GM19438 (cell line): ENCODE measurements at regions not wholly inside any gene's neighbourhood (a gene's known extent, or its start where the extent isn't known, plus 50 kb on each side); places are given as distances from the start of the nearest gene placed in this dataset.

Experiments used
- ATAC-seq: cut with Tn5 transposase; IDR thresholded peaks from one replicate; pipeline ENCODE4 v1.9.1; 2021; ENCODE audit warnings: low read depth; ENCODE audit not compliant: unreplicated experiment

DNA sequence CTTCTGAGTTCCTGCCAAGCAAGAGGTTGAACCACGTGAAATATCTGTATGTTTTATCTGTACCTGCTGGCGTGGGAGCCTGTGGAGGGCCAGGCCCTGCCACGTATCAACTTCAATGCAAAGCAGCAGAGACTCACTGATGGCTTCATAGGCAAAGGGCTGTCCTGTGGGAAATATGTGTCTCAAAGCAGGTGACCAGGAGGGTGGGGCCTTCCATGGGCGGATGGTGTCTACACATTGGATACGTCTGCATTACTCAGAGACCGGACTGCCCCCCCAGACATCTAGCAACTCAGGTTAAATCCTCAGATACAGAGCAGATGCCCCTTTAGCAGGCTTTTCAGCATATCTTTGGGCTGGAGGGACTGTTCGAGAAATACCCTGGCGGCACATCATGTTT, 210.8 kb upstream of the C1orf174 start:
- ATAC-seq: no peak

DNA sequence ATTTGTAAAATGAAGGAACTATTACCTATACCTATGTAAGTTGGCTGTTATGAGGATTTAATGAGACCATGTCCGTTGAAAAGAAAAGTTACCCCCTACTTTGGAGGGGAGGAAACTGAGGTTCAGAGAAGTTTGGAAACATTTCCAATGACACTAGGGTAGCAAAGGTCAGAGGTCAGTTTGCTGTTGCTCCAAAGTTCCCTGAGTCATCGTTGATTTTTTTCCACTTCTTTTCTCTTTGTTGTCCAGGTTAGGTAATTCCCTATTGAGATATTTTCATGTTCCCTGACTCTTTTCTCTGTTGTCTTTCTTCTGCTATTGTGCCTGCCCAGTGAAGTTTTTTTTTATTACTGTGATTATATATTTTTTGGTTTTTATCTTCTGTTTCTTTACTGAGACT, 213.8 kb upstream of the C1orf174 start:
- ATAC-seq: no peak

DNA sequence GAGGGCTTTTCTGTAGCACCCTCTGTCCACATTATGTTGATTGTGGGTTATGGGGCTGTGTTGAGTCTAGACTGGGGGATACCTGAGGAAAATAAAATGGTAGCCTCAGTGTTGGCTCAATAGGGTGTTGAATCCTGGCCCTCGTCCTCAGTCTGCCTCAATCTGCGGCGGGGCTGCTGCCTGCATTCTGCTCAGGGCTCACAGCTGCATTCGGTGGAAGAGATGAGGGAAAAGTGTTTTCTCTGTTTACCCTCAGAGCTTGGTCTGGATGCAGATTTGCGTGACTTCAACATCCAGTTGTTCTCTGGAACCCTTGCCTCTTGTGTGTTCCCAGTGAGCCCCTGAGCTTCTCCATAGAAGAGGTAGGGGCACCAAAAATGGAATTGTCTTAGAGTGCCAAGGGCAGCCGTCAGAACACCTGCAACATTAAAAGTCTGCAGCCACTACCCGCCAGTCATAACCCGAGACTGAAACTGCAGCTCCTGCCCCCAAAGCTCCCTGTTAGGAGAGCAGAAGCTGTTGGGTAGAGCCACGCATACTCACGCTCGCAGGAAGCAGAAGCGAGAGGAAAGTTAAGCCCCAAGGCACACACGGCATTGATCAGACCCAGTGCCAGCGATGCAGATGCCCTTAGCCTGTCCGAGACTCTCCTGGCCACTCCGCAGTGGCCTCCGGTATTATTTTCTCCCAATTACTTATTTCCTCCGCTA, 215.3 kb upstream of the C1orf174 start:
- ATAC-seq: no peak

DNA sequence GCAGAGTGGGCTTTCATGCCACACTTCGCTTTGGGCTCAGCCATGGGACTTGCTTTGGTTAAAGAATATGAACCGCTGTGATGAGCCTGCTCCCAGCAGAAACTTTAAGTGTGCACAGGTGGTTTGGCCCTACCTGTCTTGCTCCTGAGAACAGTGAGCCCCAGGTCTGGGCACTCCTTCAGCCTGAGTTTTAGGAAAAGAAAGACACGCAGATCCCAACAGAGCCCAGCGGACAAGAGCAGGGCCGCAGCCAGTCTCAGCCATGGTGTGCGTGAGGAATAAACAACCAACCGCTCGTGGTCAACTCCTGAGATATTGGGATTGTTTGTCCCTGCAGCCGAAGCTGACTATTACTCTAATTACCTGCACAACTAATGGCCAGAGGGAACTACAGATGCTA, 217.1 kb upstream of the C1orf174 start:
- no peak for ATAC-seq

DNA sequence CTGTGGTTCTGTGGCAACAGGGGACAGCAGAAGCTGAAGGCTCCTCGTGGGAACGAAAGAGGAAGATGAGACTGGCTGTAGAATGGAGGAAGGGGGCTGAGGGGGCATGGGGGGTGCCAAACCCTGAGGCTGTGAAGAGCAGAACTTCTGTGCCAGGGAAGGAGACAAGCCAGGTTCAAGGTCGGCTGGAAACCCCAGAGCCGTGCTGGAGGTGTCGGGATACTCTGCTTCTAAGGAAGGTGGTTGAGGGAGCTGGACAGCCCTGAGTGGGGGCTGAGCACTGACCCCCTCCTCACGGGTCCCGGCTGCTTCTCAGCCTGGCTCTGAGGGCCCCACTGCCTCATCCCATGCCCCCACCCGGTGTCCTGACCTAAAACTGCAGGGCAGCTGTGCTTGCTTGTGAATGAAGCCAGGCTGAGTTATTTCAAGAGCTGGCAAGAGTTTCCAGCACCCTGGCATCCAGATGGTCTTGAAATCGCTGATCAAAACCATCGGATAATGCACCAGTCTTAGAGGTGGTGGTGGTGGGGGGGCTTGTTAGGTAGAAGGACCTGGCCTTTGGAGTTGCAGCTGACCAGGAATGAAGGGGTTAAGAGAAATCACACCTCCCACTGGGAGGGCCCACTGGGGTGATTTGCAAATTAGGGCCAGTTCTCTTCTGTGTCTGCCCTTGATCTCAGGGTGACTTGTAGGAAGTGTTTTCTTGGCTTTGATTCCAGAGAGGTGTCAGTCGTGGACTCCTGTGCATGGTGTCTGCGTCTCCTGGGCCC, 218.9 kb upstream of the C1orf174 start:
- no peak for ATAC-seq

DNA sequence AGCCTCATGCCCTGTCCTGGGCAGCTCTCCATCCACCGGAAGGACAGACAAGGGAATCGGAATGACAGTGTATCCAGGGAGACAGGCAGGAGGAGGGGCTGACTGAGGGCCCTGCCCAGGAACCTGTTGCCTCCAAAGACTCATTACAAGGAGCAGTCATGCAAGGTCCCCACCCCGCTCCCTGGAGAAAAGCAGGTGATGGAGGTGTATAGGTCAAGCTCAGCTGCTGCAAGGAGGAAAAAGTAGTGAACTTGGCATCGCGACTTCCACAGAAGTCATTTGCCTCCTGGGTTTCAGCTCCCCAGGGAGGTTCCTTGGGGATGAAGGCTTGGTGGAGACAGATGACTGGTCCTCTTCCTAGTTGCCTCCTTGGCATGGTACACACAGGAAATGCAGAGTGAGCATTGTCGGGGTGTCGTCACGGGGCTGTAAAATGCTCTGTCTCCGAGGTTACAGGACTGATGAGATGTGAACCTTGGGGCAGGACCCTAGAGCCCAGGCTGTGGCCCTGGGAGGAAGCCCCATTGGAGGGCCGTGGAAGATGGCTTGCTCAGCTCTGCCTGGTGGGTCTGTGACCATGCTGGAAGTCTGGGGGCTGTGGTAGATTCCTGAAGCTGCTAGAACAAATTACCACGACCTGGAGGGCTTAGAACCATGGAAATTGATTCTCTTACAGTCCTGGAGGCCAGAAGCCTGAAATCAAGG, 219.6 kb upstream of the C1orf174 start:
- no peak for ATAC-seq

DNA sequence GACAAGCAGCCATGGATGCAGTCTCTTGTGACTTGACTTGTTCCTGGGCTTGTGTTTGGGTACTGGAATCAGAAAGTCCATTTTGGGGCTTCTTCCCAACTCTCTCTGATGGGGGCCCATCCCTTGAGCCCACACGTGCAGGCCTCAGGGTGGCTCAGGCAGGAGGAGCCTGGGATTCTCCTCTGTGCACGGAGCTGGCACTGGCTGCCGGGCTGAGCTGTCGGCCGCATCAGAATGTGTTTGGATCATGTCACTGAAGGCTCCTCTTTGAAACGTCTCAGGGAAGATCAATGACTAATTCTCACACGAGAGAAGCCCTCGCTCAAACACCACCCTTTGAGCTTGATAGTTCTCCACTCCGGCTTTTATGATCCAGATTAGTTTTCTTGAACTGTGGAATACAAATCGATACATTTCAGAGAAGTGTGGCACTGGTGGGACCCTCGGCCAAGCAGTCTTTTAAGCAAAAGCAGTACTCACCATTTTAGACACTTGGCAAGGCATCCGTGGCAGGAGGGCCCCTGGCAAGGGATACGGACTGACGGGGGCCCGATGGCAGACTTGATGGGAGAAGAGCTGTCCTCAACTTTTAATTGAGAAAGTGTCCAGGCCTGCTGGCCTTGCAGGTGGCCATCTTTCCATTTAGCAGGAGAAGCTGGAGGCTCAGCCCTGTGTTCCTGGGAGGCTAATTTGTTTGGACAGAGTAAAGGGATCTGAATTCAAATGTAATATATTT, 220.7 kb upstream of the C1orf174 start:
- no peak for ATAC-seq

DNA sequence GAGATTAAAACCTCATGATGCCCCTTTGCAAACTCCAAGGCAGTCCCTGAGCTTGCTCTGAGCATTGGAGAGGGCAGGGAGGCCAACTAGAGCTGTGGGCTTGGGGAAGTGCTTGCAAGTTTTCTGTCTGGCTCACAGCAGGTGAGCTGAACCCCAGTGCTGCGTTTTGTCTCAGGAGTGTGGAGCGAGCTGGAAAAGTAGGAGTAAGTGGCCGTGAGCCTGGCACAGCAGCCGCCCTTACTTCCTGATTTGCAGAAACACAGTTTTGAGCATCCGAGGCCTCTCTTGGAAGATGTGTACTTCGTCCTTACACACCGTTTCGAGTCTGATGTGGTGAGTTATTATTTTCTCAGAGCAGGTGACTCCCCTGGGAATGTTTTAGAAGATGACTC, 221.2 kb upstream of the C1orf174 start:
- no peak for ATAC-seq

DNA sequence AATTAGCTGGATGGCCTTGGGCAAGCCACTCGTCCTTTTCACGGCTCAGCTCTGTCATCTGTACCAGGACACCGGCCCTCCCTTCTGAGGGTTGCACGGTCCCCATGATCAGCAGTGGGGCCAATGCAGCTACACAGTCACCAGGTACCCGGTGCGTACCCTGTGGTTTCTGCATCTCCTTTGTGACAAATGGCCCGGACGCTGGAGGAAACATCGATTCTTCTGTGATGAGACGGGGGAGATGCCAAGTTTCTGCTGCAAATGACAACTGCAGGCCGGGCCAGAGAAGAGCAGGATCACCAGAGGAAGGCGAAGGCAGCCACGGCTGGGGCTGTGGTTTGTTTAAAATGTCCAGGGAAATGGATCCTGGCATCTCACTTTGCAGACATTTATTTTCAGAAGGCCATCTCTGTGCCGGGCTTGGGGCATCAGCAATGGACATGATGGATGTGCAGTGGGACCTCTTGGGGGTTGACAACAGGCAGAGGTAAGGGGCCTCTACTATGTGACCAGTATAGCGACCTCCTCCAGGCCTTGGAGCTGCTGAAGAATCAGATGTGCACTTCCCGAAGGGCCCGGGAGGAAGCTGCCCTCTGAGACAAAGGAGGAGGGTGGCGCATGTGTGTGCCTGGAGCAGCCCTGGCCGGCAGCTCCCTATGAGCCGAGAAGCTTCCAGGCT, 221.9 kb upstream of the C1orf174 start:
- ATAC-seq: no peak

DNA sequence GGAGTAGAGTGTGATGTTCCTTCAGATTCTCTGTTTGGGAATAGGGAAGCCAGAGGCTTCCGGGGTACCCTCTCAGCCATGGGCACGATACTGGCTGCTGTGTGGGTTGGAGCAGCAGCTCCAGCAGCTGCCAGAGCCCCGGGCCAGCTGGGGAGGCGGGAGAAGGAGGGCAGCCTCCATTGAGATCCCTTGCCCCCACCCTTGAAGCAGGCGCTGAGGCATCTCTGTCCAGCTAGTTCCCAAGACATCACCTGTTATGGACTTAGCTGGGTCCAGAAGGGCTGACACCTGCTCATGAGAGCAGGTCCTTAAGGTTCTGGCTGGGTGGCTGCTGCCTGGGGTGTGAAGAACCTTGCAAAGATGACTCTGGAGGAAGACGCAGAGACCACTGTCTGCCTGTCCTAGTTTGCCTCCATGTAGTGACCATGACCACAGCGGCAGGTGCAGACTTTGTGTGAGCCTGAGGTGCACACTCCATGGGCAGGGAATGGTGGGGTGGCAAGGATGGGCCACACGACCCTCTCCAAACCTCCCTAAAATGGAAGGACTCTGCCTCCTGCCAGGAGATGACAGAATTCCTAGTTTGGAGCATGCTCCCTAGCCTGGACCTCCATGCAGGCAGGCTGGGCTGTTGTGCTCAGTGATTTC, 222.6 kb upstream of the C1orf174 start:
- ATAC-seq: no peak

DNA sequence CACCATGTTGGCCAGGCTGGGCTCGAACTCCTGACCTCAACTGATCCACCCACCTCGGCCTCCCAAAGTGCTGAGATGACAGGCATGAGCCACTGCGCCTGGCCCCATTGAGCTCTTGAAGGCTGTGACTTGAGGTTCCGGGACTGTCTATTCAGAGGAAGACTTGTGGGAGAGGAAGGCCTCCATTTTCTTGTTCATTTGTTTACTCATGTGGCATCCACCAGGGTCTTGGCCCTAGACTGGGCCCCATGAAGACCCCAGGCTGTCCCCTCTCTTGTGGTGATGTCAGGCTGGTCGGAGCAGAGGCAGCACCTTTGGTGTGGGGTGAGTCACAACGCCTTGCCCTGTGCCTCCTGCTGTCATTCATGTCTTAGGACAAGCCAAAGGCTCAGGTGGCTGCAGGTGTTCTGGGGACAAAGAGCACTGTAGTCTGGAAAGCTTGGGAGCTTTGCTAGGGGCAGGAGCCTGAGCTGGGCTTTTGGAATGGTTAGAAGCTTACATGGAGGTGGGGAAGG, 224.6 kb upstream of the C1orf174 start:
- no peak for ATAC-seq

DNA sequence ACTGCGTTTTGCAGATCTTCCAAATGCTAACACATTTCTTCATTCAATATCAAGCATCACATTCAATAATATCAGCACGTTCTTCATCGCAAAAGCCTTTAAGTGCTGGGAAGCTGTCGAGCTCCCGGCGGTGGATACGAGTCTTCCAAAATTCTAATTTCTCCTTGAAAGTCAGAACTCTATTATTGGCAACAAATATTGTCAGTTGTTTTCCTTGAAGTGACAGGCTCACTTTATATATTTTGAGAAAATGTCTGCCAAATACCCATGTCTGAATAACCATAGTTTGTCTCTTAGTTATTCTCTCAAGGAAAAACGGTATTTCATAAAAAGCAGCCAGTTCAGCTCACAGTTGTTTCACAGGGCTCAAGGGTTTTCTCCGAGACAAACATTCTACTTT, 226.2 kb upstream of the C1orf174 start:
- no peak for ATAC-seq

DNA sequence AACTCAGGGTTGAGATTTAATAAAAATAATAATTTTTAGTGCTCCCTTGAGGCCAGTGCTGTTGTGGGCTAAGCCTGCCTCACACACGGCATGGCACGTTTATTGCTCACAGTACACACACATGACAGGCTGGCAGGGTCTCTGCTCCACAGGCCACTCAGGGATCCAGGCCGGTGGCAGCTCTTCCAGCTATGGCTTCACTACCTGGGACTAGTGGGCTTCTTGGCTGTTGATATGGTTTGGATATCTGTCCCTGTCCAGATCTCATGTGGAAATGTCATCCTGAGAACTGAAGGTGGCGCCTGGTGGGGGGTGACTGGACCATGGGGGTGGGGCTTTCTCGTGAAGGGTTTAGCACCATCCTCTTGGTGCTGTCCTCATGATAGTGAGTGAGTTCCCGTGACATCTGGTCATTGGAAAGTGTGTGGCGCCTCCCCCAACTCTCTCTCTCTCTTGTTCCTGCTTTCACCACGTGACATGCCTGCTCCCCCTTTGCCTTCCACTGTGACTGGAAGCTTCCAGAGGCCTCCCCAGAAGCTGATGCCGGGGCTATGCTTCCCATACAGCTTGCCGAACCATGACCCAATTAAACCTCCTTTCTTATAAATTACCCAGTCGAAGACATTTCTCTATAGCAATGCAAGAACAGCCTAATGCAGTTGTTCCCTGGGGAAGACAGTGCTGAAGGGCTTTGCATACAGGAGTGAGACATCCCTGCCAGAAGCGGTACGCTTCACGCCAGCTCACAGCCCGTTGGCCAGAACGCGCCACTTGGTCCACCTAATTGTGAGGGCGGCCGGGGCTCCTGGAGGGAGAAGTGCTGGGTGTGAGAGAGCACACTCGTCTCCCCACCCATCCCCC, 226.9 kb upstream of the C1orf174 start:
- no peak for ATAC-seq

DNA sequence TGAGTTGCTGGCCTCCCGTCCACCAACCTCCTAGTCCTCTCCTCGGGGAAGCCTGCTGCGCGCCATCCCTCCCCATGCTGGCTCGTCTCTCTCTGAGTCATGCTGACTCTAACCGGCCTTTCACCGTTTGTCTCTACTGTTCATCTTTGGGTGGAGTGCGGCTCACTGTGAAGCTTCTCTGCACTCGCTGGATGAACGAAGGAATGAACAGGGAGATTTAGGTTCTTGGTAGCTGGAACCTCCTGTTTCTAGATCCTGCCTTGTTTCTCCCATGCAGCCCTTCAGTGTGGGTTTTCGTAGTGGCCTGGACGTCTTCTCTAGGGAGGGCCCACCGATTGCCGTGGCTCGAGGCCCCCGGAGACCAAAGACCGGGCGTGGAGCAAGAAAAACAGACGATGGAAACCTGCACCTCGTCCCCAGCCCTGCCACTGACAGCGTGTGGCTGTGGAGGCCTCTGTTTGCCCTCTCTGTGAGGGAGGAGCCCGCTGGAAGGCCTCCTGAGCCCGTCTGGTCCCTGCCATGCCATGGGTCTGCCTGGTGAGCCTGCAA, 227.6 kb upstream of the C1orf174 start:
- no peak for ATAC-seq

DNA sequence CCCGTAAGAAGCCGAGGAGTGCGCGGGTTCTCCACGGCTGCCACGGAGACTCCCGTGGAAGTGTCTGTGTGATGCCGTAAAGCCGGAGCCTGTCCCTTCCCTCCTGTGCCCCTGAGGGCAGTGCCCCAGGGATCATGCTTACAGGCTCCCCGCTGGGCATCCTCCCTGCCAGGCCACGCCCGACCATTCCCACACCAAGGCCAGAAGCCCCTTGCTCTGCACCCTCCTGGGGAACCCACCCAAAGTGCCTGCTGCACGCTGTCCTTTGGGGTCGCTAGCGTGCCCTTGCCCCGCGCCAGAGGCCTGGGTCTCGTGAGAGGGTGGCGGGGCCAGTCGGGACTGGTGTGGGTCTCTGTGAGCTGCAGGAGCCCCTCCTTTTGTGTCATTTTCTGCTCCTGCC, 228.5 kb upstream of the C1orf174 start:
- no peak for ATAC-seq

DNA sequence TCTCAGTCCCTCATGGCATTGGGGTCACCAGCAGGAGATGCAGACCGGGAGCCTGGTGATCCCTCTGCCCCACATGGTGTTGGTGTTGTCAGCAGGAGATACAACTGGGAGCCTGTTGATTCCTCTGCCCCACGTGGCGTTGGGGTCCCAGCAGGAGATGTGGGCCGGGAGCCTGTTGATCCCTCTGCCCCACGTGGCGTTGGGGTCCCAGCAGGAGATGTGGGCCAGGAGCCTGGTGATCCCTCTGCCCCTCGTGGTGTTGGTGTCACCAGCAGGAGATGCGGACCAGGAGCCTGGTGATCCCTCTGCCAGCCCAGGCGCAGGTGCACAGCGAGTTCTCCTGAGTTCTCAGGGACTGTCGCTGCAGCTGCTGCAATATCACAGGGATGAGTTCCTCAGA, 229.6 kb upstream of the C1orf174 start:
- no peak for ATAC-seq

DNA sequence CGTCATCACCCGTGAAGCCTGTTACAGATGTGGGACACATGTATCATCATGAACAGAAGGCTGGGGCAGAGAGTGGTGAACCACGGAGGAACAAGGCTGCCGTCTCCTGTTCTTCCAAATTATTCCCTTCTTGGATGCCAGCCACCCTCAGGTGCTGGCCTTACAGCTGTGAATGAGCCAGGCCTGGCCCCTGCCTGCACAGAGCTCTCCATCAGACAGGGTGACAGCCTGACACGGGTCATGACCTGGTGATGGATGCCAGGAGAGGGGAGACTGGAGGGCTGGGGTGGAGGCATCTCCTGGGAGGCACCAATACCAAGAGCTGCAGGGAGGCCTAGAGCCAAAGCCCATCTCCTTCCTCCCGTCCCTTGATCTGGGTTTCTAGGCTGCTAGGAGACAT, 230.0 kb upstream of the C1orf174 start:
- no peak for ATAC-seq

DNA sequence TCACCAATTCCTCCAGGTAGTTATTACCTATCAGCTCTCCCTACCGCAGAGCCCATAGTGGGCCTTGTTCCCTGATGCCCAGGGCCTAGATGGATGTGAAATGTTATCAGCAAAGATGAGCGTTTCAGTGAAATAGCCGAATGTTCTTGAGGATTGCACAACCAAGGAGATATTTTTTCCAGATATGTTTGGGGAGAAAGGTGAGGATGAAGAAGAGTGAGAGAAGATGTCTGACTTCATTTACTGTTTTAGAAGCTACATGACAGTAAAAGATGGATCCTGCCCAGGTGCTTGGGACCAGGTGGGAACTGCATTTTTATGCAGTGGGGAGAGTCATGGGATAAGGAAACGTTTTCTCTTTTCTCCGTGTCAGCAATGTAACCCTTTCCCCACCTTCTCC, 231.7 kb upstream of the C1orf174 start:
- no peak for ATAC-seq
